ENCODE measurements at regions not wholly inside any gene's neighbourhood (a gene's known extent, or its start where the extent isn't known, plus 50 kb on each side); places are given as distances from the start of the nearest gene placed in this dataset.

GRCh38 chr1:239288820-239289554 is 97.4 kb upstream of the CHRM3 start:
- H3K4me3 ChIP-seq (replicated peaks; ENCODE audit: low read depth, low read length) = no peak overlapping the region
- TF ChIP-seq CTCF (IDR thresholded peaks at IDR 0.05; ENCODE audit: low read length, missing control alignments) = no peak
- DNase-seq (ENCODE audit: low read depth) = no peak

GRCh38 chr1:239287296-239287695 is 99.1 kb upstream of the CHRM3 start:
- TF ChIP-seq CTCF (IDR thresholded peaks at IDR 0.05; ENCODE audit: low read length, missing control alignments) = no peak
- no peak overlapping the region for H3K4me3 ChIP-seq (replicated peaks; ENCODE audit: low read depth, low read length)
- no peak for DNase-seq (ENCODE audit: low read depth)

- no peak overlapping the region for H3K4me3 ChIP-seq (replicated peaks; ENCODE audit: low read depth, low read length)
- TF ChIP-seq CTCF (IDR thresholded peaks at IDR 0.05; ENCODE audit: low read length, missing control alignments) = no peak
- no peak for DNase-seq (ENCODE audit: low read depth)
Observed at GRCh38 chr1:239283216-239283615, 103.2 kb upstream of the CHRM3 start.

GRCh38 chr1:239282411-239282810 is 104.0 kb upstream of the CHRM3 start:
- DNase-seq (ENCODE audit: low read depth) = no peak
- no peak overlapping the region for H3K4me3 ChIP-seq (replicated peaks; ENCODE audit: low read depth, low read length)
- TF ChIP-seq CTCF (IDR thresholded peaks at IDR 0.05; ENCODE audit: low read length, missing control alignments) = no peak

GRCh38 chr1:239276051-239276450 is 110.3 kb upstream of the CHRM3 start:
- no peak for TF ChIP-seq CTCF (IDR thresholded peaks at IDR 0.05; ENCODE audit: low read length, missing control alignments)
- no peak for DNase-seq (ENCODE audit: low read depth)
- H3K4me3 ChIP-seq (replicated peaks; ENCODE audit: low read depth, low read length) = no peak overlapping the region

GRCh38 chr1:239274242-239274830 is 112.0 kb upstream of the CHRM3 start:
- no peak overlapping the region for H3K4me3 ChIP-seq (replicated peaks; ENCODE audit: low read depth, low read length)
- DNase-seq (ENCODE audit: low read depth) = no peak
- no peak for TF ChIP-seq CTCF (IDR thresholded peaks at IDR 0.05; ENCODE audit: low read length, missing control alignments)

- TF ChIP-seq CTCF (IDR thresholded peaks at IDR 0.05; ENCODE audit: low read length, missing control alignments) = no peak
- H3K4me3 ChIP-seq (replicated peaks; ENCODE audit: low read depth, low read length) = no peak overlapping the region
- no peak for DNase-seq (ENCODE audit: low read depth)
Observed at GRCh38 chr1:239270509-239270908, 115.9 kb upstream of the CHRM3 start.

Data from fibroblast of pulmonary artery (primary cell).